H9 (cell line): ENCODE measurements at regions not wholly inside any gene's neighbourhood (a gene's known extent, or its start where the extent isn't known, plus 50 kb on each side); places are given as distances from the start of the nearest gene placed in this dataset.

Experiments
- DNase-seq: peaks from one replicate; pipeline ENCODE4 v3.0.0-alpha.2; 2017
- H2AFZ ChIP-seq: one replicate; pipeline ENCODE4 v1.6.1; 2013; ENCODE audit warnings: mild to moderate bottlenecking, low read length, control low read depth, moderate library complexity
- H2AK5ac ChIP-seq: 2 replicates; pipeline ENCODE4 v1.6.1; 2013; ENCODE audit warnings: low read length, control low read depth, mixed read lengths; ENCODE audit not compliant: insufficient read length
- H2BK120ac ChIP-seq: one replicate; pipeline ENCODE4 v1.6.1; 2013; ENCODE audit warnings: low read depth, mild to moderate bottlenecking, low read length, control low read depth, inconsistent platforms; ENCODE audit not compliant: poor library complexity, severe bottlenecking
- H2BK12ac ChIP-seq: 2 replicates; pipeline ENCODE4 v1.6.1; 2013; ENCODE audit warnings: low read length, control low read depth, mixed read lengths, low read depth; ENCODE audit not compliant: insufficient read length
- H2BK15ac ChIP-seq: 2 replicates; pipeline ENCODE4 v1.6.1; 2013; ENCODE audit warnings: low read depth, low read length, control low read depth
- H2BK20ac ChIP-seq: one replicate; pipeline ENCODE4 v1.6.1; 2013; ENCODE audit warnings: low read depth, mild to moderate bottlenecking, low read length, control low read depth, inconsistent platforms; ENCODE audit not compliant: poor library complexity, severe bottlenecking
- H2BK5ac ChIP-seq: 2 replicates; pipeline ENCODE4 v1.6.1; 2013; ENCODE audit warnings: low read length, control low read depth, mixed read lengths; ENCODE audit not compliant: insufficient read length
- H3K14ac ChIP-seq: 2 replicates; pipeline ENCODE4 v1.6.1; 2013; ENCODE audit warnings: low read length, control low read depth; ENCODE audit not compliant: insufficient read depth
- H3K18ac ChIP-seq: 2 replicates; pipeline ENCODE4 v1.6.1; 2013; ENCODE audit warnings: low read depth, mild to moderate bottlenecking, mixed read lengths, low read length, control low read depth; ENCODE audit not compliant: insufficient read length
- H3K23ac ChIP-seq: 2 replicates; pipeline ENCODE4 v1.6.1; 2013; ENCODE audit warnings: low read length, control low read depth, mixed read lengths, low read depth; ENCODE audit not compliant: insufficient read length
- H3K23me2 ChIP-seq: 2 replicates; pipeline ENCODE4 v1.6.1; 2013; ENCODE audit warnings: low read depth, mild to moderate bottlenecking, mixed read lengths, low read length, control low read depth; ENCODE audit not compliant: insufficient read length, poor library complexity, severe bottlenecking
- H3K27ac ChIP-seq: 2 replicates; pipeline ENCODE4 v1.5.1; 2013; ENCODE audit warnings: low read length, control low read depth, mixed read lengths, low read depth; ENCODE audit not compliant: insufficient read length
- H3K27me3 ChIP-seq: 2 replicates; pipeline ENCODE4 v1.6.1; 2013; ENCODE audit warnings: low read length, control low read depth, inconsistent platforms; ENCODE audit not compliant: insufficient read depth
- H3K4ac ChIP-seq: 2 replicates; pipeline ENCODE4 v1.6.1; 2013; ENCODE audit warnings: low read depth, mild to moderate bottlenecking, control low read depth, inconsistent platforms, low read length, moderate library complexity
- H3K4me1 ChIP-seq: 2 replicates; pipeline ENCODE4 v1.6.1; 2013; ENCODE audit warnings: low read length, control low read depth, inconsistent platforms; ENCODE audit not compliant: insufficient read depth
- H3K4me2 ChIP-seq: 2 replicates; pipeline ENCODE4 v1.6.1; 2013; ENCODE audit warnings: low read length, control low read depth, mixed read lengths; ENCODE audit not compliant: insufficient read length, insufficient read depth
- H3K56ac ChIP-seq: 2 replicates; pipeline ENCODE4 v1.6.1; 2013; ENCODE audit warnings: low read depth, mild to moderate bottlenecking, mixed read lengths, low read length, control low read depth; ENCODE audit not compliant: insufficient read length
- H3K79me1 ChIP-seq: 2 replicates; pipeline ENCODE4 v1.6.1; 2013; ENCODE audit warnings: low read depth, mild to moderate bottlenecking, moderate library complexity, low read length, control low read depth, inconsistent platforms; ENCODE audit not compliant: insufficient read depth, poor library complexity, severe bottlenecking
- H3K79me2 ChIP-seq: 2 replicates; pipeline ENCODE4 v1.6.1; 2013; ENCODE audit warnings: low read length, control low read depth, inconsistent platforms; ENCODE audit not compliant: insufficient read depth
- H3K9ac ChIP-seq: 2 replicates; pipeline ENCODE4 v1.6.1; 2013; ENCODE audit warnings: low read length, control low read depth, mixed read lengths; ENCODE audit not compliant: insufficient read length; ENCODE audit errors: extremely low read depth
- H3K9me3 ChIP-seq: one replicate; pipeline ENCODE4 v1.6.1; 2013; ENCODE audit warnings: low read depth, low read length, inconsistent platforms; ENCODE audit not compliant: control insufficient read depth
- H3T11ph ChIP-seq: one replicate; pipeline ENCODE4 v1.6.1; 2013; ENCODE audit warnings: mild to moderate bottlenecking, low read length, control low read depth, inconsistent platforms
- H4K20me1 ChIP-seq: one replicate; pipeline ENCODE4 v1.6.1; 2013; ENCODE audit not compliant: control insufficient read depth, insufficient read length, insufficient read depth
- H4K5ac ChIP-seq: 2 replicates; pipeline ENCODE4 v1.6.1; 2013; ENCODE audit warnings: low read depth, mild to moderate bottlenecking, mixed read lengths, low read length, control low read depth; ENCODE audit not compliant: insufficient read length
- H4K8ac ChIP-seq: replicated peaks from 2 replicates; pipeline ENCODE4 v1.6.1; 2013; ENCODE audit warnings: low read length, control low read depth, mixed read lengths, low read depth; ENCODE audit not compliant: insufficient read length
- H4K91ac ChIP-seq: 2 replicates; pipeline ENCODE4 v1.6.1; 2013; ENCODE audit warnings: low read depth, mild to moderate bottlenecking, moderate library complexity, mixed read lengths, low read length, control low read depth; ENCODE audit not compliant: insufficient read length
- H3K27ac Mint-ChIP-seq, 3 experiments: 2 replicates in 2 of 3; 3 replicates in 1 of 3; pipeline ENCODE4 v1.8.0; 2020 to 2021; ENCODE audit warnings: mixed read lengths in 3 of 3, mild to moderate bottlenecking in 1 of 3, moderate library complexity in 1 of 3
- H3K27me3 Mint-ChIP-seq: 2 replicates; pipeline ENCODE4 v1.8.0; 2021; ENCODE audit warnings: low read depth, mild to moderate bottlenecking, moderate library complexity, mixed read lengths
- H3K36me3 Mint-ChIP-seq, 3 experiments: 2 replicates in 2 of 3; 3 replicates in 1 of 3; pipeline ENCODE4 v1.8.0; 2020 to 2021; ENCODE audit warnings: low read depth in 3 of 3, mixed read lengths in 3 of 3; ENCODE audit not compliant: insufficient read depth in 1 of 3
- H3K4me1 Mint-ChIP-seq, 2 experiments: 2 replicates each; pipeline ENCODE4 v1.8.0; 2020; ENCODE audit warnings: mixed read lengths in 2 of 2
- H3K4me3 Mint-ChIP-seq, 2 experiments: 2 replicates in 1 of 2; 3 replicates in 1 of 2; pipeline ENCODE4 v1.8.0; 2020 to 2021; ENCODE audit warnings: mild to moderate bottlenecking in 2 of 2, mixed read lengths in 2 of 2, moderate library complexity in 1 of 2
- H3K9me3 Mint-ChIP-seq, 2 experiments: 2 replicates in 1 of 2; 3 replicates in 1 of 2; pipeline ENCODE4 v1.8.0; 2020; ENCODE audit warnings: mild to moderate bottlenecking in 2 of 2, mixed read lengths in 2 of 2, moderate library complexity in 1 of 2
- CTCF ChIP-seq: fragments of 200-600 bp; sonication (generic); conservative IDR thresholded peaks from 3 replicates; pipeline ENCODE4 v1.8.0; 2021; ENCODE audit warnings: antibody characterized with exemption, mild to moderate bottlenecking
- WGBS: extraction: QIAGEN DNeasy Blood & Tissue Kit; methylation state at CpG from one replicate; pipeline ENCODE4 v1.1.7; 2013; ENCODE audit warnings: missing lambda C conversion rate, low lambda C conversion rate, mixed read lengths; ENCODE audit not compliant: insufficient read length; ENCODE audit errors: extremely low coverage; 5-methylcytosine and 5-hydroxymethylcytosine counted together

DNA sequence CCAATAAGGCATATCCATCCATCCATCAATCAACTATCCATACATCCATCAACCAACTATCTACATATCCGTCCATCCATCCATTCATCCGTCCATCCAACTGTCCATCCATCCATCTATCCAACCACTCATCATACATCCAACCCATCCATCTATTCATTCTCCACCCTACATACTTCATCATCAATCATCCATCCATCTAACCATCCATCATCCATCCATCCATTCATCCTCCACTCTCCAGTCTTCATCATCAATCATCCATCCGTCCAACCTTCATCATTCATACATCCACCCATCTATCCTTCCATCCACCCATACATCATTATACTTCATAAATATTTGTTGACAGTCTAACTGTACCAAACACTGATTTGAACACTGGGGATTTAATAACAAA is 231.3 kb upstream of the DAB1 start:
- Histone ChIP-seq H3T11ph (no peak overlapping the region), H2BK12ac (no peak overlapping the region), H4K91ac (no peak overlapping the region), H3K27me3 (no peaks in the 10 kb centered on the region), H3K4me1 (no peaks in the 10 kb centered on the region; the same call in 1 of the 2 replicates), H3K79me1 (no peaks in the 10 kb centered on the region), H3K14ac (no peak overlapping the region), H3K27ac (no peak overlapping the region), H4K20me1 (no peaks in the 10 kb centered on the region), H2AK5ac (no peak overlapping the region), H3K79me2 (no peaks in the 10 kb centered on the region), H2BK5ac (no peak overlapping the region), H3K56ac (no peak overlapping the region), H3K23me2 (no peaks in the 10 kb centered on the region), H3K23ac (no peak overlapping the region), H4K5ac (no peak overlapping the region), H3K9ac (no peak overlapping the region), H2BK120ac (no peak overlapping the region), H4K8ac (no peak overlapping the region), H3K18ac (no peak overlapping the region), H2AFZ (no peak overlapping the region), H3K4ac (no peak overlapping the region), H3K9me3 (no peaks in the 10 kb centered on the region), H2BK15ac (no peak overlapping the region), H2BK20ac (no peak overlapping the region), H3K4me2 (no peak overlapping the region)
- Mint-ChIP-seq H3K4me3 (no peak overlapping the region), H3K27ac (no peak overlapping the region), H3K36me3 (0 out of 7 replicates have a peak, but pooled peaks cover 0 to 3% (median 0%) of the 10 kb centered on the region in 3 experiments), H3K4me1 (peaks cover 3 to 4% of the 10 kb centered on the region in 2 experiments; a peak in 3 of 4 replicates), H3K27me3 (0 out of 2 replicates have a peak, but pooled peaks cover 1% of the 10 kb centered on the region), H3K9me3 (no peaks in the 10 kb centered on the region)
- no peak for DNase-seq
- 100% methylated on average over 3 of the region's 3 CpGs for WGBS
- TF ChIP-seq CTCF, result no peak
